ENCODE measurements at regions not wholly inside any gene's neighbourhood (a gene's known extent, or its start where the extent isn't known, plus 50 kb on each side); places are given as distances from the start of the nearest gene placed in this dataset.
A peak's percentile ranks its signal among the peaks of the same experiment; 100 is the strongest.

GRCh38 chr12:92089559-92089958 is 56.1 kb downstream of the BTG1 start:
- DNase-seq (ENCODE audit: extremely low read depth in 1 of 11, low read depth in 9 of 11, low spot score in 4 of 11): no peak

GRCh38 chr12:92088805-92089204 is 56.8 kb downstream of the BTG1 start:
- no peak for DNase-seq (ENCODE audit: extremely low read depth in 1 of 11, low read depth in 9 of 11, low spot score in 4 of 11)

GRCh38 chr12:92085736-92086040 is 60.0 kb downstream of the BTG1 start:
- no peak for DNase-seq (ENCODE audit: extremely low read depth in 1 of 11, low read depth in 9 of 11, low spot score in 4 of 11)

GRCh38 chr12:92085040-92085735 is 60.5 kb downstream of the BTG1 start:
- no peak for DNase-seq (ENCODE audit: extremely low read depth in 1 of 11, low read depth in 9 of 11, low spot score in 4 of 11)

- DNase-seq (ENCODE audit: extremely low read depth in 1 of 11, low read depth in 9 of 11, low spot score in 4 of 11): no peak
Measured at GRCh38 chr12:92080911-92081285, 64.7 kb downstream of the BTG1 start.

GRCh38 chr12:92079054-92079385 is 66.6 kb downstream of the BTG1 start:
- DNase-seq (ENCODE audit: extremely low read depth in 1 of 11, low read depth in 9 of 11, low spot score in 4 of 11): no peak

GRCh38 chr12:92078167-92079053 is 67.2 kb downstream of the BTG1 start:
- DNase-seq (ENCODE audit: extremely low read depth in 1 of 11, low read depth in 9 of 11, low spot score in 4 of 11): no peak

- DNase-seq (ENCODE audit: extremely low read depth in 1 of 11, low read depth in 9 of 11, low spot score in 4 of 11): no peak
Measured at GRCh38 chr12:92077530-92077929, 68.1 kb downstream of the BTG1 start.

GRCh38 chr12:92076101-92076500 is 69.5 kb downstream of the BTG1 start:
- DNase-seq (ENCODE audit: extremely low read depth in 1 of 11, low read depth in 9 of 11, low spot score in 4 of 11): no peak

GRCh38 chr12:92075425-92075914 is 70.2 kb downstream of the BTG1 start:
- DNase-seq (ENCODE audit: extremely low read depth in 1 of 11, low read depth in 9 of 11, low spot score in 4 of 11): no peak

GRCh38 chr12:92074889-92075288 is 70.8 kb downstream of the BTG1 start:
- DNase-seq (ENCODE audit: extremely low read depth in 1 of 11, low read depth in 9 of 11, low spot score in 4 of 11): no peak

GRCh38 chr12:92073094-92073493 is 72.6 kb downstream of the BTG1 start:
- DNase-seq (ENCODE audit: extremely low read depth in 1 of 11, low read depth in 9 of 11, low spot score in 4 of 11): no peak

- DNase-seq (ENCODE audit: extremely low read depth in 1 of 11, low read depth in 9 of 11, low spot score in 4 of 11): no peak
Measured at GRCh38 chr12:92072112-92072511, 73.5 kb downstream of the BTG1 start.

GRCh38 chr12:92070864-92071445 is 74.7 kb downstream of the BTG1 start:
- DNase-seq (ENCODE audit: extremely low read depth in 1 of 11, low read depth in 9 of 11, low spot score in 4 of 11): no peak

GRCh38 chr12:92070054-92070863 is 75.4 kb downstream of the BTG1 start:
- peak in 6 of 11 donors; percentile 15 to 68 (median 27) for DNase-seq (ENCODE audit: extremely low read depth in 1 of 11, low read depth in 9 of 11, low spot score in 4 of 11)

- no peak for DNase-seq (ENCODE audit: extremely low read depth in 1 of 11, low read depth in 9 of 11, low spot score in 4 of 11)
Measured at GRCh38 chr12:92068459-92068858, 77.2 kb downstream of the BTG1 start.

- no peak for DNase-seq (ENCODE audit: extremely low read depth in 1 of 11, low read depth in 9 of 11, low spot score in 4 of 11)
Measured at GRCh38 chr12:92065639-92066038, 80.0 kb downstream of the BTG1 start.

- DNase-seq (ENCODE audit: extremely low read depth in 1 of 11, low read depth in 9 of 11, low spot score in 4 of 11): no peak
Measured at GRCh38 chr12:92065018-92065499, 80.6 kb downstream of the BTG1 start.

- DNase-seq (ENCODE audit: extremely low read depth in 1 of 11, low read depth in 9 of 11, low spot score in 4 of 11): no peak
Measured at GRCh38 chr12:92064422-92064821, 81.2 kb downstream of the BTG1 start.

Data from renal cortex interstitium (tissue), 11 donors.